GM13977 (cell line): ENCODE measurements at regions not wholly inside any gene's neighbourhood (a gene's known extent, or its start where the extent isn't known, plus 50 kb on each side); places are given as distances from the start of the nearest gene placed in this dataset.

Experiments
- DNase-seq: peaks from one replicate; pipeline ENCODE4 v3.0.0; 2012; ENCODE audit warnings: low spot score
- CTCF ChIP-seq: IDR thresholded peaks from 2 replicates; pipeline ENCODE4 v1.5.1; 2012; ENCODE audit warnings: mild to moderate bottlenecking, control low read depth; ENCODE audit not compliant: insufficient read depth; ENCODE audit errors: extremely low read depth, missing control alignments
- in situ Hi-C: fragments of 300-500 bp; cut with MboI; formaldehyde crosslinking; loops from one replicate; pipeline ENCODE4 v1.12.0; 2022; ENCODE audit warnings: low sequenced_read_pairs, low pct_unique_long_range_greater_than_20kb, mixed read lengths, inconsistent platforms; ENCODE audit not compliant: unreplicated experiment

GRCh38 chr10:59104186-59104585 lies 72.3 kb upstream of the PHYHIPL start:
- no peak for DNase-seq
- TF ChIP-seq CTCF = no peak
- in situ Hi-C loops = no loop called here

- no peak for TF ChIP-seq CTCF
- DNase-seq = no peak
- in situ Hi-C loops = no loop called here
Observed at GRCh38 chr10:59106441-59106840, 70.0 kb upstream of the PHYHIPL start.

- DNase-seq = no peak
- in situ Hi-C loops = no loop called here
- TF ChIP-seq CTCF = no peak
Observed at GRCh38 chr10:59107147-59107546, 69.3 kb upstream of the PHYHIPL start.

- TF ChIP-seq CTCF = no peak
- in situ Hi-C loops = no loop called here
- no peak for DNase-seq
Observed at GRCh38 chr10:59108296-59108870, 68.1 kb upstream of the PHYHIPL start.

- TF ChIP-seq CTCF = no peak
- in situ Hi-C loops = no loop called here
- no peak for DNase-seq
Observed at GRCh38 chr10:59108886-59109288, 67.6 kb upstream of the PHYHIPL start.

GRCh38 chr10:59109826-59110225 lies 66.6 kb upstream of the PHYHIPL start:
- in situ Hi-C loops = no loop called here
- no peak for TF ChIP-seq CTCF
- DNase-seq = no peak

GRCh38 chr10:59124187-59124586 lies 52.3 kb upstream of the PHYHIPL start:
- TF ChIP-seq CTCF = no peak

More at GRCh38 chr10:59124187-59124586, 52.3 kb upstream of the PHYHIPL start:
- DNase-seq = no peak
- in situ Hi-C loops = no loop called here
